ENCODE measurements at regions not wholly inside any gene's neighbourhood (a gene's known extent, or its start where the extent isn't known, plus 50 kb on each side); places are given as distances from the start of the nearest gene placed in this dataset.

DNA sequence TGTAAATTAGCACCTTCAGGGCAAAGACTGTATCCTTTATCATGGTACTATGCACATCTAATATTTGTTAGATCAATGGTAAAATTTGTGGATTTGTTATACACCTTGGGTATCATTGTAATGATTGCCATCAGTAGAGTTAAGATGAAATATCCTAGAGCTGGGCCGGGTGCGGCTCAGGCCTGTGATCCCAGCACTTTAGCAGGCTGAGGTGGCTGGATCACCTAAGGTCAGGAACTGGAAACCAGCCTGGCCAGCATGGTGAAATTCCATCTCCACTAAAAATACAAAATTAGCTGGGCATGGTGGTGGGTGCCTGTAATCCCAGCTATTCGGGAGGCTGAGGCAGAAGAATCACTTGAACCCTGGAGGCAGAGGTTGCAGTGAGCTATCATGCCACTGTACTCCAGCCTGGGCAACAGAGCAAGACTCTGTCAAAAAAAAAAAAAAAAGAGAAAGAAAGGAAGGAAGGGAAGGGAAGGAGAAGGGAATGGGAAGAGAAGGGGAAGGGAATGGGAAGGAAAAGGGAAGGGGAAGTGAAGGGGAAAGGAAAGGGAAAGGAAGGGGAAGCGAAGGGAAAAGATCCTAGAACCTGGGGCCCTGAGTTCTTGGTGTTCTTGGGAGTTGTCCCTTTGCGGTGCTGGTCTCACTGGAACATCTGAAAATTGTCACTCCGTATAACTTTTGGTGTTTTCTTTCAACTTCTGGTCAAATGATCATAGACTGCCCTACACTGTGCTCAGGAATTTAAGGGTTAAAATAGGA, 71.1 kb upstream of the NEUROD1 start:
- TF ChIP-seq, protein P1, sequence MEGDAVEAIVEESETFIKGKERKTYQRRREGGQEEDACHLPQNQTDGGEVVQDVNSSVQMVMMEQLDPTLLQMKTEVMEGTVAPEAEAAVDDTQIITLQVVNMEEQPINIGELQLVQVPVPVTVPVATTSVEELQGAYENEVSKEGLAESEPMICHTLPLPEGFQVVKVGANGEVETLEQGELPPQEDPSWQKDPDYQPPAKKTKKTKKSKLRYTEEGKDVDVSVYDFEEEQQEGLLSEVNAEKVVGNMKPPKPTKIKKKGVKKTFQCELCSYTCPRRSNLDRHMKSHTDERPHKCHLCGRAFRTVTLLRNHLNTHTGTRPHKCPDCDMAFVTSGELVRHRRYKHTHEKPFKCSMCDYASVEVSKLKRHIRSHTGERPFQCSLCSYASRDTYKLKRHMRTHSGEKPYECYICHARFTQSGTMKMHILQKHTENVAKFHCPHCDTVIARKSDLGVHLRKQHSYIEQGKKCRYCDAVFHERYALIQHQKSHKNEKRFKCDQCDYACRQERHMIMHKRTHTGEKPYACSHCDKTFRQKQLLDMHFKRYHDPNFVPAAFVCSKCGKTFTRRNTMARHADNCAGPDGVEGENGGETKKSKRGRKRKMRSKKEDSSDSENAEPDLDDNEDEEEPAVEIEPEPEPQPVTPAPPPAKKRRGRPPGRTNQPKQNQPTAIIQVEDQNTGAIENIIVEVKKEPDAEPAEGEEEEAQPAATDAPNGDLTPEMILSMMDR (IDR thresholded peaks at IDR 0.05; ENCODE audit: low read length), result no peak
- TF ChIP-seq EZH2 (optimal IDR thresholded peaks at IDR 0.05; ENCODE audit: low read depth, low read length), result no peak
